GM23248 (cell line): ENCODE measurements at regions not wholly inside any gene's neighbourhood (a gene's known extent, or its start where the extent isn't known, plus 50 kb on each side); places are given as distances from the start of the nearest gene placed in this dataset.

ENCODE experiments used
- EZH2 ChIP-seq: fragments of 200-600 bp; sonication (generic); IDR thresholded peaks from 2 replicates; pipeline ENCODE4 v1.6.1; 2018; ENCODE audit warnings: antibody characterized with exemption, mild to moderate bottlenecking; ENCODE audit not compliant: insufficient read depth, poor library complexity, severe bottlenecking
- EZH2phosphoT487 ChIP-seq: fragments of 200-600 bp; sonication (generic); IDR thresholded peaks from 2 replicates; pipeline ENCODE4 v1.6.1; 2018; ENCODE audit warnings: antibody characterized with exemption, moderate library complexity, mild to moderate bottlenecking, low read depth; ENCODE audit not compliant: insufficient read depth

DNA sequence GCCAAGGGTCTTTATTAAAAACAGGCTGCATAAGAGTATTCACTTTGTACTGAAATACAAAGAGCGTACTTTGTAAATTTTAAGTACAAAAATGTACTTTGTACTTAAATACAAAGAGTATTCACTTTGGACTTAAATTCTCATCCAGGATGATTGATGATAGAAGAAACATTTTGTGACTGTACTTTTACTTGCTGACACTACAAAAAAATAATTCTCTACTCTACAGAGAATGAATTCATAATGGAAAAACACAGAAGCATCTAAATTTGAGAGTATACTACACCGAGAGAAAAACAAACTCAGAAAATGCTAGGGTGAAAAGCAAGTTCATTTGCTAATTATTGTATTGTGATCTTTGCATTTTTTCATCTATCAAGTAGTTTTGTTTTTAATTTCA, 54.4 kb upstream of the STXBP5 start:
- TF ChIP-seq EZH2 (no peak), EZH2phosphoT487 (no peak)
